HCT116 (cell line): ENCODE measurements at regions not wholly inside any gene's neighbourhood (a gene's known extent, or its start where the extent isn't known, plus 50 kb on each side); places are given as distances from the start of the nearest gene placed in this dataset.
"Not testable (repeated sequence)": the region's sequence is repeated elsewhere in the genome, so short reads cannot be mapped to it uniquely, and the experiment has no call there.

ENCODE experiments used
- ELF1 ChIP-seq: IDR thresholded peaks from 2 replicates; pipeline ENCODE4 v1.6.1; 2012; ENCODE audit warnings: low read depth, borderline replicate concordance
- EZH2 ChIP-seq: fragments of 200-600 bp; sonication (generic); IDR thresholded peaks from 2 replicates; pipeline ENCODE4 v1.6.1; 2017; ENCODE audit warnings: antibody characterized with exemption, mixed run types
- FOSL1 ChIP-seq: IDR thresholded peaks from 2 replicates; pipeline ENCODE4 v1.6.1; 2012; ENCODE audit warnings: low read depth
- POLR2A ChIP-seq: IDR thresholded peaks from 2 replicates; pipeline ENCODE4 v1.7.0; 2011; ENCODE audit warnings: borderline replicate concordance; ENCODE audit not compliant: insufficient read depth, insufficient read length; ENCODE audit errors: extremely low read depth
- TCF7L2 ChIP-seq: IDR thresholded peaks from 2 replicates; pipeline ENCODE4 v1.7.0; 2011; ENCODE audit warnings: borderline replicate concordance, inconsistent platforms; ENCODE audit not compliant: insufficient read depth, insufficient read length; ENCODE audit errors: extremely low read depth
- YY1 ChIP-seq: IDR thresholded peaks from 2 replicates; pipeline ENCODE4 v1.6.1; 2011; ENCODE audit warnings: low read length, low read depth, moderate library complexity, mild to moderate bottlenecking; ENCODE audit not compliant: insufficient replicate concordance; ENCODE audit errors: extremely low read depth
- TF ChIP-seq, protein P1 (sequence below), 3 experiments: fragments of 200-600 bp in 1 of 3; sonication (generic) in 1 of 3; IDR thresholded peaks in 2 of 3; conservative IDR thresholded peaks in 1 of 3; 2 replicates each; pipeline ENCODE4 v1.5.1; 2012 to 2017; ENCODE audit warnings: low read depth in 2 of 3, low read length in 2 of 3, antibody characterized with exemption in 1 of 3, borderline replicate concordance in 1 of 3, control low read depth in 1 of 3, mild to moderate bottlenecking in 1 of 3, mixed read lengths in 1 of 3, mixed run types in 1 of 3, moderate library complexity in 1 of 3; ENCODE audit not compliant: insufficient read depth in 1 of 3
- TF ChIP-seq, protein P2 (sequence below): IDR thresholded peaks from 2 replicates; pipeline ENCODE4 v1.6.1; 2012
- TF ChIP-seq, protein P3 (sequence below): IDR thresholded peaks from 2 replicates; pipeline ENCODE4 v1.6.1; 2012

DNA sequence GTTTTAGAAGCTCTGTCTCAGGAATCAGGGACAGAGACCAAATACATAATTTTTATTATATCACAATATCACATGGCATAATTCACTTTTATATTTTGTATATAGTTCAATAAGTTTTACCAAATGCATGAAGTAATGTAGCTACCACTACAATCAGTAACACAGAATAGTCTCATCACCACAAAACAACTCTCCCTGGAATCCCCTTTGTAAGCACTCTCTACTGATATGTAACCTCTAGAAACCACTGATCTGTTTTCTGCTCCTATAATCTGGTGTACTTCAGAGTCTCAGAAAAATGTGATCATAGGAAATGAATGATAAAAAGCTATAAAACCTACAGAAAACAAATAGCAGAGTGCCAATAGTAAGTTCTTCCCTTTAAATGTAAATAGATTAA lies 1465.9 kb downstream of the SPATA31A7 start:
- not testable (repeated sequence) for TF ChIP-seq TCF7L2, YY1, POLR2A, EZH2, ELF1, FOSL1
- TF ChIP-seq, protein P1, sequence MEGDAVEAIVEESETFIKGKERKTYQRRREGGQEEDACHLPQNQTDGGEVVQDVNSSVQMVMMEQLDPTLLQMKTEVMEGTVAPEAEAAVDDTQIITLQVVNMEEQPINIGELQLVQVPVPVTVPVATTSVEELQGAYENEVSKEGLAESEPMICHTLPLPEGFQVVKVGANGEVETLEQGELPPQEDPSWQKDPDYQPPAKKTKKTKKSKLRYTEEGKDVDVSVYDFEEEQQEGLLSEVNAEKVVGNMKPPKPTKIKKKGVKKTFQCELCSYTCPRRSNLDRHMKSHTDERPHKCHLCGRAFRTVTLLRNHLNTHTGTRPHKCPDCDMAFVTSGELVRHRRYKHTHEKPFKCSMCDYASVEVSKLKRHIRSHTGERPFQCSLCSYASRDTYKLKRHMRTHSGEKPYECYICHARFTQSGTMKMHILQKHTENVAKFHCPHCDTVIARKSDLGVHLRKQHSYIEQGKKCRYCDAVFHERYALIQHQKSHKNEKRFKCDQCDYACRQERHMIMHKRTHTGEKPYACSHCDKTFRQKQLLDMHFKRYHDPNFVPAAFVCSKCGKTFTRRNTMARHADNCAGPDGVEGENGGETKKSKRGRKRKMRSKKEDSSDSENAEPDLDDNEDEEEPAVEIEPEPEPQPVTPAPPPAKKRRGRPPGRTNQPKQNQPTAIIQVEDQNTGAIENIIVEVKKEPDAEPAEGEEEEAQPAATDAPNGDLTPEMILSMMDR (IDR thresholded peaks at IDR 0.05 in 2 of 3, conservative IDR thresholded peaks at IDR 0.05 in 1 of 3; ENCODE audit: borderline replicate concordance in 1 of 3, insufficient read depth in 1 of 3, low read depth in 2 of 3, low read length in 2 of 3): not testable (repeated sequence)
- TF ChIP-seq, protein P2, sequence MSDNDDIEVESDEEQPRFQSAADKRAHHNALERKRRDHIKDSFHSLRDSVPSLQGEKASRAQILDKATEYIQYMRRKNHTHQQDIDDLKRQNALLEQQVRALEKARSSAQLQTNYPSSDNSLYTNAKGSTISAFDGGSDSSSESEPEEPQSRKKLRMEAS: not testable (repeated sequence)
- TF ChIP-seq, protein P3, sequence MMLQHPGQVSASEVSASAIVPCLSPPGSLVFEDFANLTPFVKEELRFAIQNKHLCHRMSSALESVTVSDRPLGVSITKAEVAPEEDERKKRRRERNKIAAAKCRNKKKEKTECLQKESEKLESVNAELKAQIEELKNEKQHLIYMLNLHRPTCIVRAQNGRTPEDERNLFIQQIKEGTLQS: not testable (repeated sequence)
